HEK293 (cell line): ENCODE measurements at regions not wholly inside any gene's neighbourhood (a gene's known extent, or its start where the extent isn't known, plus 50 kb on each side); places are given as distances from the start of the nearest gene placed in this dataset.

ENCODE experiments used
- CTCF ChIP-seq: fragments of 450-650 bp; formaldehyde crosslinking; IDR thresholded peaks from 2 replicates; pipeline ENCODE4 v1.5.1; 2016; ENCODE audit warnings: missing biosample characterization, missing genetic modification characterization
- KLF16 ChIP-seq: fragments of 450-650 bp; formaldehyde crosslinking; IDR thresholded peaks from 2 replicates; pipeline ENCODE4 v1.5.1; 2017; ENCODE audit warnings: missing biosample characterization, missing genetic modification characterization
- OSR2 ChIP-seq: fragments of 450-650 bp; formaldehyde crosslinking; IDR thresholded peaks from 2 replicates; pipeline ENCODE4 v1.5.1; 2016; ENCODE audit warnings: missing biosample characterization, missing genetic modification characterization
- SP7 ChIP-seq: fragments of 450-650 bp; formaldehyde crosslinking; IDR thresholded peaks from 2 replicates; pipeline ENCODE4 v1.5.1; 2016; ENCODE audit warnings: missing biosample characterization, missing genetic modification characterization
- TCF7L2 ChIP-seq: IDR thresholded peaks from 2 replicates; pipeline ENCODE4 v1.6.1; 2011; ENCODE audit warnings: low read depth, mild to moderate bottlenecking, inconsistent platforms, low read length, moderate library complexity, borderline replicate concordance
- ZFP69B ChIP-seq: fragments of 450-650 bp; formaldehyde crosslinking; IDR thresholded peaks from 2 replicates; pipeline ENCODE4 v1.5.1; 2016; ENCODE audit warnings: missing biosample characterization, missing genetic modification characterization
- ZNF473 ChIP-seq: fragments of 450-650 bp; formaldehyde crosslinking; IDR thresholded peaks from 2 replicates; pipeline ENCODE4 v1.5.1; 2017; ENCODE audit warnings: missing biosample characterization, missing genetic modification characterization
- ZNF585B ChIP-seq: fragments of 450-650 bp; formaldehyde crosslinking; IDR thresholded peaks from 2 replicates; pipeline ENCODE4 v1.5.1; 2016; ENCODE audit warnings: missing biosample characterization, missing genetic modification characterization
- ZNF670 ChIP-seq: fragments of 450-650 bp; formaldehyde crosslinking; IDR thresholded peaks from 2 replicates; pipeline ENCODE4 v1.5.1; 2016; ENCODE audit warnings: missing biosample characterization, missing genetic modification characterization, low read depth
- ZNF707 ChIP-seq: fragments of 450-650 bp; formaldehyde crosslinking; IDR thresholded peaks from 2 replicates; pipeline ENCODE4 v1.5.1; 2016; ENCODE audit warnings: missing biosample characterization, missing genetic modification characterization

GRCh38 chr15:66844747-66845145, 142.7 kb downstream of the SMAD6 start:
- TF ChIP-seq CTCF (tag by site-specific recombination): no peak
- TF ChIP-seq ZNF473: no peak
- TF ChIP-seq OSR2: no peak
- TF ChIP-seq ZNF585B (tag by site-specific recombination): no peak
- no peak for TF ChIP-seq SP7
- no peak for TF ChIP-seq ZNF707
- no peak for TF ChIP-seq KLF16 (tag by site-specific recombination)
- TF ChIP-seq ZNF670 (tag by site-specific recombination): no peak
- no peak for TF ChIP-seq ZFP69B (tag by site-specific recombination)
- TF ChIP-seq TCF7L2: no peak
